ENCODE measurements at regions not wholly inside any gene's neighbourhood (a gene's known extent, or its start where the extent isn't known, plus 50 kb on each side); places are given as distances from the start of the nearest gene placed in this dataset.
"Not testable (repeated sequence)": the region's sequence is repeated elsewhere in the genome, so short reads cannot be mapped to it uniquely, and the experiment has no call there.

DNA sequence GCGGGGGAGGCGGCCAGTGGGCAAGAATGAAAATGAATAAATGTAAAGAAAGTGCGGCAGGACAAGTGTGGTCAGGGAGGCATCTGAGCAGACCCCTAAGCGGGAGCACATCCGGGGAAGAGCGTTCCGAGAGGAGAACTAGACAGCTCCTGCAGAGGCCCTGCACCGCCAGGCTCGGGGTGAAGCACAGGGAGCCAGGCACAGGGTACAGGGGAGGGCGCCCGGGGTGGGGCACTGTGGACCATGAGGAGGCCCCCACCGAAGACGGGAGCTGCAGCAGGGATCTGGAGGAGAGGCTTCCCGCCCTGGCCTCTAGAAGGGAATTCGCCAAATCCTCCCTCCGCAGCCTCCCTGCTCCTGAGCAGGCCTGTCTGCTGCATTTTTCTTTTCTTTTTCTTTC lies 77.5 kb downstream of the KCNJ18 start:
- H3K23ac ChIP-seq (ENCODE audit: low read length); H3K79me1 ChIP-seq (ENCODE audit: low read length); H3K14ac ChIP-seq (ENCODE audit: low read length); H2BK5ac ChIP-seq (ENCODE audit: low read depth, low read length, poor library complexity); H3K4ac ChIP-seq (ENCODE audit: low read depth, low read length); H3K4me3 ChIP-seq (ENCODE audit: low read depth, low read length); H4K91ac ChIP-seq (ENCODE audit: low read depth, low read length); H2BK120ac ChIP-seq (ENCODE audit: insufficient read depth, low read length, poor library complexity); DNase-seq; H3K27ac ChIP-seq (ENCODE audit: low read depth, low read length); H2AFZ ChIP-seq (ENCODE audit: insufficient read depth, low read length, poor library complexity); H3K18ac ChIP-seq (ENCODE audit: low read length); H4K8ac ChIP-seq (ENCODE audit: low read depth, low read length); H3K4me1 ChIP-seq (ENCODE audit: control insufficient read depth in 1 of 2, insufficient read depth in 2 of 2, low read length in 2 of 2); H4K12ac ChIP-seq (ENCODE audit: low read depth, low read length); H2AK5ac ChIP-seq (ENCODE audit: low read length); H3K36me3 ChIP-seq (ENCODE audit: control insufficient read depth in 1 of 2, insufficient read depth in 2 of 2, low read length in 2 of 2); H3K27me3 ChIP-seq (ENCODE audit: insufficient read depth, low read length); H2BK12ac ChIP-seq (ENCODE audit: low read length); H3K9ac ChIP-seq (ENCODE audit: low read length); H3K4me2 ChIP-seq (ENCODE audit: low read length); H3K79me2 ChIP-seq (ENCODE audit: control insufficient read depth, insufficient read depth, low read length, poor library complexity): not testable (repeated sequence)
- H3K9me3 ChIP-seq (ENCODE audit: insufficient read depth, low read depth, low read length) = peaks cover 48% of the 10 kb centered on the region
- WGBS (ENCODE audit: extremely low coverage, insufficient coverage, insufficient read length) = no CpG with 5 or more reads among the region's 16 CpGs

DNA sequence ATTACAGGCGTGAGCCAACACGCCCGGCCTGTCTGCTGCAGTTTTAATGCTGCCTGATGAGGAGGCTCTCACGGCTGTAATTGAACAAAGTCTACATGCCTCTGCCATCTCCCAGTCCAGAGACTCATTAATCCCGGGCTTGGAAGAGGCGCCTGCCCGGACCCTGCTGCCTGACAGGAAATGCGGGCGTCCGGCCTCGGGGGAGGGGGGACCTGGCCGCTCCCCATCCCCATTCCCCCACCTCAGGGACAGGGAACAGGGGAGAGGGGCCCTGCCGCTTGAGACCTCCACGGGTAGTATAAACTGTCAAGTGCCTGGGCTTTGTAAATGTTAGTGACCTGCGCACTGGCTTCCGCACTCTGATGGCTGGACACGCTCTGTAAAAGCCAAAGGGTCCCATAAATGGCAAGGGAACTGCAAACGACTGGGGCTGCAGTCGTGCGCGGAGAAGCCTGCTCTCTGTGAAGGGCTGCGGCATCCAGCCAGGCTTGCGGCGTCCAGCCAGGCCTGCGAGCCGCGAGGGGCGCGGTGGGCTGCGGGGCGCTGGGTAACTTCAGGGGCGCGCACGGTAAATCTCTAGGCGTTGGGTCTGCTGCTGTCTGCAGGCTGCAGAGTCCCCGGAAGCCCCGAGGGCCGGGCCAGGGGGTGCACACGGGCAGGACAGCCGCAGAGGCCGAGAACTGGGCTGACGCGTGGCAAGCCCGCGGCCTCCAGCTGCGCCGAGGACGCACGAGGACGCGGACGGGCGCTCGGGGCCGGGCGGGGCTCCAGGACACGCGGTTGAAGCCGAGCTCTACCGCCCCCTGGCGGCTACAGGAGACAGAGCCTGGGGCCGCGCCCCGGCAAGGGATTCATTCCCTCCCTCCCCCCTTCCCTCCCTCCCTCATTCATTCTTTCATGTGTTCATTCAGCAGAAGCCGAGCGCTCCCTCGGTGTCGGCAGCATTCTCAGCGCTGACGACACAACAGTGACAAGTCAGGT lies 78.4 kb downstream of the KCNJ18 start:
- H3K27ac ChIP-seq (ENCODE audit: low read depth, low read length); H3K18ac ChIP-seq (ENCODE audit: low read length); H2AFZ ChIP-seq (ENCODE audit: insufficient read depth, low read length, poor library complexity); H2BK120ac ChIP-seq (ENCODE audit: insufficient read depth, low read length, poor library complexity); H3K4me1 ChIP-seq (ENCODE audit: control insufficient read depth in 1 of 2, insufficient read depth in 2 of 2, low read length in 2 of 2); H3K27me3 ChIP-seq (ENCODE audit: insufficient read depth, low read length); H4K12ac ChIP-seq (ENCODE audit: low read depth, low read length); H3K79me2 ChIP-seq (ENCODE audit: control insufficient read depth, insufficient read depth, low read length, poor library complexity); H3K14ac ChIP-seq (ENCODE audit: low read length); H3K36me3 ChIP-seq (ENCODE audit: control insufficient read depth in 1 of 2, insufficient read depth in 2 of 2, low read length in 2 of 2); H2BK12ac ChIP-seq (ENCODE audit: low read length); H3K9ac ChIP-seq (ENCODE audit: low read length); H4K8ac ChIP-seq (ENCODE audit: low read depth, low read length); H2BK5ac ChIP-seq (ENCODE audit: low read depth, low read length, poor library complexity); H3K4me3 ChIP-seq (ENCODE audit: low read depth, low read length); H3K4me2 ChIP-seq (ENCODE audit: low read length); H4K91ac ChIP-seq (ENCODE audit: low read depth, low read length); H3K4ac ChIP-seq (ENCODE audit: low read depth, low read length); DNase-seq; H2AK5ac ChIP-seq (ENCODE audit: low read length); H3K23ac ChIP-seq (ENCODE audit: low read length); H3K79me1 ChIP-seq (ENCODE audit: low read length): not testable (repeated sequence)
- peaks cover 42% of the 10 kb centered on the region for H3K9me3 ChIP-seq (ENCODE audit: insufficient read depth, low read depth, low read length)
- no CpG with 5 or more reads among the region's 70 CpGs for WGBS (ENCODE audit: extremely low coverage, insufficient coverage, insufficient read length)

DNA sequence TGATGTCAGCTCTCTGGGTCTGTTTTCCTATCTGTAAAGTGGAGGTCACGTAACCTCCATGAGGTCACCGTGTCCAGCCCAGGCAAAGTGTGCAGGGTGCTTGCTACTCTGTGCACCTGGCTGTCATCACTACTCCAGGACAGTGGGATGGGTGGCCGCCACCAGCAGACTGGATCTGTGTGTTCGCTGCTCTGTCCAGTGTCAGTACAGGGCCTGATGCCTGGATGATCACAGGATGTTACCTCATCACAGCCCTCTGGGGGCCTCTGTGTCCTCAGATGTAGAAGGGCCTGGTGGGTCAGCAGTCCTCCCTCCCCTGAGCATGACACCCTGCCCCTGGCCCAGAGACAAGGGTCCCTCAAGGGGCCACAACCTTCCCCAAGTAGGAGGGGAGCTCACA lies 80.0 kb downstream of the KCNJ18 start:
- Histone ChIP-seq H3K79me1 (ENCODE audit: low read length) (no peaks in the 10 kb centered on the region), H2BK120ac (ENCODE audit: insufficient read depth, low read length, poor library complexity) (no peak overlapping the region), H2BK5ac (ENCODE audit: low read depth, low read length, poor library complexity) (no peak overlapping the region), H3K14ac (ENCODE audit: low read length) (no peak overlapping the region), H3K36me3 (ENCODE audit: control insufficient read depth in 1 of 2, insufficient read depth in 2 of 2, low read length in 2 of 2) (no peaks in the 10 kb centered on the region), H3K27me3 (ENCODE audit: insufficient read depth, low read length) (no peaks in the 10 kb centered on the region), H4K12ac (ENCODE audit: low read depth, low read length) (no peak overlapping the region), H3K9me3 (ENCODE audit: insufficient read depth, low read depth, low read length) (peaks cover 40% of the 10 kb centered on the region), H3K4me1 (ENCODE audit: control insufficient read depth in 1 of 2, insufficient read depth in 2 of 2, low read length in 2 of 2) (no peaks in the 10 kb centered on the region), H3K23ac (ENCODE audit: low read length) (no peak overlapping the region), H3K79me2 (ENCODE audit: control insufficient read depth, insufficient read depth, low read length, poor library complexity) (no peaks in the 10 kb centered on the region), H2AK5ac (ENCODE audit: low read length) (no peak overlapping the region), H3K4ac (ENCODE audit: low read depth, low read length) (no peak overlapping the region), H3K27ac (ENCODE audit: low read depth, low read length) (no peak overlapping the region), H3K4me2 (ENCODE audit: low read length) (no peak overlapping the region), H3K18ac (ENCODE audit: low read length) (no peak overlapping the region), H4K8ac (ENCODE audit: low read depth, low read length) (no peak overlapping the region), H3K4me3 (ENCODE audit: low read depth, low read length) (no peak overlapping the region), H4K91ac (ENCODE audit: low read depth, low read length) (no peak overlapping the region), H2AFZ (ENCODE audit: insufficient read depth, low read length, poor library complexity) (no peak overlapping the region), H3K9ac (ENCODE audit: low read length) (no peak overlapping the region), H2BK12ac (ENCODE audit: low read length) (no peak overlapping the region)
- DNase-seq = no peak
- WGBS (ENCODE audit: extremely low coverage, insufficient coverage, insufficient read length) = no CpG with 5 or more reads among the region's 4 CpGs

DNA sequence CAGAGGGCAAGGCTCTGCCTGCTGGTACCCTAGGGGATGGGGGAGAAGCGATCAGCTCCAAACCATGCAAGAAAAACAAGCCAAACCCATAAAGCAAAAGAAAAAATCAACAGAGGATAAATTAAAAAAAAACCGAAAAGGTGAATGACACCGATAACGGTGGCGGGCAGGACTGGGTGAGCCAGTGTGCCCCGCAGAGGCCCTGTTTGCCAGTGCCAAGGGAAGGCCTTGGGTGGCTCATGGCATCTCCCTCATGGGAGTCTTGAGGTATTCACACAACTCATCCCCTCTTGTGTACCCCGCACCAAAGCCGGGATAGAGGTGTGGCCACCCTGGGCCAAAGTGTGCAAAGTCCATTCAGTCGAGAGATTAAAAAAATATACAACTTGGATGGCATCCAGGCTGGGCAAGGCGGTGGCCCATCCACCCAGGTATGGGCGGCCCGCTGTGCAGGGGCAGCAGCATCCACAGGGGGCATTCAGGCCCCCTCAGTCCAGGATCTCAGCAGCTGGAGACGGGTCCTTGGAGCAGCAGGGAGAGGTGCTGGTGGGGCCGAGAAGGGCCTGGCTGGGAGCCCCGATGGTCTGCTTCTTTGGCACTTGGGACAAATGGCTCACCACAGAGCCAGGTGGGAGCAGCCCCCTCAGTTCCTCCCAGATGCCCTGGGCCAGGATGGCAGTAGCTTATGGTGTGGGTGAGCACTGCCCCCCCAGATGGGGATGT lies 80.8 kb downstream of the KCNJ18 start:
- H3K36me3 ChIP-seq (ENCODE audit: control insufficient read depth in 1 of 2, insufficient read depth in 2 of 2, low read length in 2 of 2); H2BK5ac ChIP-seq (ENCODE audit: low read depth, low read length, poor library complexity); H3K18ac ChIP-seq (ENCODE audit: low read length); DNase-seq; H4K91ac ChIP-seq (ENCODE audit: low read depth, low read length); H3K27ac ChIP-seq (ENCODE audit: low read depth, low read length); H2BK12ac ChIP-seq (ENCODE audit: low read length); H3K4me1 ChIP-seq (ENCODE audit: control insufficient read depth in 1 of 2, insufficient read depth in 2 of 2, low read length in 2 of 2); H4K12ac ChIP-seq (ENCODE audit: low read depth, low read length); H3K79me2 ChIP-seq (ENCODE audit: control insufficient read depth, insufficient read depth, low read length, poor library complexity); H3K4ac ChIP-seq (ENCODE audit: low read depth, low read length); H2BK120ac ChIP-seq (ENCODE audit: insufficient read depth, low read length, poor library complexity); H3K14ac ChIP-seq (ENCODE audit: low read length); H3K4me2 ChIP-seq (ENCODE audit: low read length); H2AK5ac ChIP-seq (ENCODE audit: low read length); H3K4me3 ChIP-seq (ENCODE audit: low read depth, low read length); H3K79me1 ChIP-seq (ENCODE audit: low read length); H3K23ac ChIP-seq (ENCODE audit: low read length); H3K27me3 ChIP-seq (ENCODE audit: insufficient read depth, low read length); H2AFZ ChIP-seq (ENCODE audit: insufficient read depth, low read length, poor library complexity); H3K9ac ChIP-seq (ENCODE audit: low read length); H4K8ac ChIP-seq (ENCODE audit: low read depth, low read length): not testable (repeated sequence)
- peaks cover 37% of the 10 kb centered on the region for H3K9me3 ChIP-seq (ENCODE audit: insufficient read depth, low read depth, low read length)
- WGBS (ENCODE audit: extremely low coverage, insufficient coverage, insufficient read length) = no CpG with 5 or more reads among the region's 15 CpGs
